ENCODE measurements at regions not wholly inside any gene's neighbourhood (a gene's known extent, or its start where the extent isn't known, plus 50 kb on each side); places are given as distances from the start of the nearest gene placed in this dataset.

GRCh38 chr16:73852561-73852960, 444.1 kb upstream of the PSMD7 start:
- TF ChIP-seq, protein P1, sequence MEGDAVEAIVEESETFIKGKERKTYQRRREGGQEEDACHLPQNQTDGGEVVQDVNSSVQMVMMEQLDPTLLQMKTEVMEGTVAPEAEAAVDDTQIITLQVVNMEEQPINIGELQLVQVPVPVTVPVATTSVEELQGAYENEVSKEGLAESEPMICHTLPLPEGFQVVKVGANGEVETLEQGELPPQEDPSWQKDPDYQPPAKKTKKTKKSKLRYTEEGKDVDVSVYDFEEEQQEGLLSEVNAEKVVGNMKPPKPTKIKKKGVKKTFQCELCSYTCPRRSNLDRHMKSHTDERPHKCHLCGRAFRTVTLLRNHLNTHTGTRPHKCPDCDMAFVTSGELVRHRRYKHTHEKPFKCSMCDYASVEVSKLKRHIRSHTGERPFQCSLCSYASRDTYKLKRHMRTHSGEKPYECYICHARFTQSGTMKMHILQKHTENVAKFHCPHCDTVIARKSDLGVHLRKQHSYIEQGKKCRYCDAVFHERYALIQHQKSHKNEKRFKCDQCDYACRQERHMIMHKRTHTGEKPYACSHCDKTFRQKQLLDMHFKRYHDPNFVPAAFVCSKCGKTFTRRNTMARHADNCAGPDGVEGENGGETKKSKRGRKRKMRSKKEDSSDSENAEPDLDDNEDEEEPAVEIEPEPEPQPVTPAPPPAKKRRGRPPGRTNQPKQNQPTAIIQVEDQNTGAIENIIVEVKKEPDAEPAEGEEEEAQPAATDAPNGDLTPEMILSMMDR (IDR thresholded peaks at IDR 0.05): no peak

DNA sequence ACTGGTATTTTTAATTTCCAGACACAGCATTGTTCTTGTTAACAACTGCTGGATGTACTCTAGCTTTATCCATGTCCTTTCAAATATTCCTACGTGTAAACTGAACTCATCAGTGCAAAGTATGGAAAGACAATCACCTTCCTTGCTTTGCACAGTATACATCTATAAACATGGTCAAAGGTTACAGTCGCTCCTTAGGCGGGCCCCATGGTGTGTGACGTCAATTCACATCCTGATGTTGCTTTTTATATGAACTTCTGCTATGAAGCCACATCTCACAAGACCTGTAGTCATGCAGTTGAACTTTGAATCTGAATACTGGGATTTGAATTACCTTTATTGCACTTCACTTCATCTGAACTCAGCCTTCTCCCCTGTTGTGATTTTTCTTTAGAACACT, 447.6 kb upstream of the PSMD7 start:
- TF ChIP-seq, protein P1 (IDR thresholded peaks at IDR 0.05): no peak

GRCh38 chr16:73847090-73847489, 449.5 kb upstream of the PSMD7 start:
- TF ChIP-seq, protein P1 (IDR thresholded peaks at IDR 0.05): no peak

GRCh38 chr16:73846356-73846755, 450.3 kb upstream of the PSMD7 start:
- TF ChIP-seq, protein P1 (IDR thresholded peaks at IDR 0.05): no peak

- TF ChIP-seq, protein P1 (IDR thresholded peaks at IDR 0.05): no peak
Observed at GRCh38 chr16:73846007-73846330, 450.6 kb upstream of the PSMD7 start.

GRCh38 chr16:73845238-73846006, 451.2 kb upstream of the PSMD7 start:
- TF ChIP-seq, protein P1 (IDR thresholded peaks at IDR 0.05): no peak

DNA sequence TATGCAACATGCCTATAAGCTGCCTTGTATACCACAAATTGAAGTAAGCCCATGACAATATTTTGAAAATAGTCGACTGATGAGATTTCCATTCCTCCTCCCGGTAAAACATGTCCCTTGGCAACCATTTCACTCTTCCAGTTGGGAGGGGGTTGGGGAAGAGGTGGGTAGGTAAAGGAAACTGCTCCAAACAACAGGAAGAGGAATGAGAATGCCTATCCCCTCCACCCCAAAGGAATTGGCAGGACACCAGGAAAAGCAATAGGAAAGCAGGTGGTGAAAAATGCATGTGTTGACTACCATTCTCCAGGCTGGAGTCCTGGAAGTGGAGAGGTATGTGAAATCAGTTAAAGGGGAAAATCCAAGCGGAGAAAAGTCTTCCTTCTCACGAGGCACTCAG, 455.9 kb upstream of the PSMD7 start:
- TF ChIP-seq, protein P1 (IDR thresholded peaks at IDR 0.05): no peak

GRCh38 chr16:73831220-73831619, 465.4 kb upstream of the PSMD7 start:
- TF ChIP-seq, protein P1 (IDR thresholded peaks at IDR 0.05): no peak

Data from LNCAP (cell line).